ENCODE measurements at regions not wholly inside any gene's neighbourhood (a gene's known extent, or its start where the extent isn't known, plus 50 kb on each side); places are given as distances from the start of the nearest gene placed in this dataset.
"Not testable (repeated sequence)": the region's sequence is repeated elsewhere in the genome, so short reads cannot be mapped to it uniquely, and the experiment has no call there.

- no peak for DNase-seq (ENCODE audit: low read depth)
Measured at GRCh38 chr6:147911686-147912085, 403.2 kb downstream of the SAMD5 start.

DNA sequence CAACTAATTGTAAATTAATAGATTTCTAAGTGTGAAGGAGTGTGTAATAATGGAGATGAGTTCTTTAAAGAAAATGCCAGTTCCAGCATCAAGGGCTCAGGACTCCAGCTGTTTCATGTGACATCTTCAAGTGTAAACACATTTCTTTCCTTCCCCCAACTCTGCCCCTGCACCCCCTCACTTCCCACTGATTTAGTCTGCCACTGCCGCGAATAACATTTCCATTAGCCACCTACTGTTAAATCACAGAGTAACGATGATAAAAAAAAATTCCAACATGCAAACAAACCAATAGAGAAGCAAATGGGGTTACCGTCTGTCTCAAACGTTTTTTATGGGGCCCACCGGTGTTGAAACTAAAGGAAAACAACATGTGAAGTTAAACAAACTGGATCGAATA lies 414.3 kb downstream of the SAMD5 start:
- no peak for DNase-seq (ENCODE audit: low read depth)

DNA sequence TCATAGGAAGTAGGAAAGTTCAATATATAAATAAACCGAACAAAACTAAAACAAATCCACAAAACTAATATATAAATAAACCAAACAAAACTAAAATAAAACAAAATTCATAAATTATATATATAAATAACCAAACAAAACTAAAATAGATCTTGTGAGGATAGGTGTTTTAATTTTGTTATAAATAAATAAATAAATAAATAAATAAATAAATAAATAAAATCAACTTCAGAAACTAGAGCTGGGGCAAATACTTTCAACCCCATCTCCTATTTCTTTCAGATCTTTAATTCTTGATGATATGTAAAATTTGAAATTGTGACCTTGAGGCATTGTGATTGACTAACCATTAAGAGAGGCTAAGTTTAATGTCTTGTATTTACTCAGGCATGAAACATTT lies 416.1 kb downstream of the SAMD5 start:
- no peak for DNase-seq (ENCODE audit: low read depth)

DNA sequence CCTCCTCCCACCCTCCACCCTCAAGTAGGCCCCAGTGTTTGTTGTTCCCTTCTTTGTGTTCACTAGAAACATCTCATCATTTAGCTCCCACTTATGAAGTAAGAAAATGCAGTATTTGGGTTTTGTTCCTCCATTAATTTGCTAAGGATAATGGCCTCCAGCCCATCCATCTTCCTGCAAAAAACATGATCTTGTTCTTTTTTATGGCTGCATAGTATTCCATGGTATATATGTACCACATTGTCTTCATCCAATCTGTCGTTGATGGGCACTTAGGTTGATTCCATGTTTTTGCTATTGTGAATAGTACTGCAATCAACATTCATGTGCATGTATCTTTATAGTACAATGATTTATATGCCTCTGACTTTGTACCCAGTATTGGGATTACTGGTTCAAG lies 416.8 kb upstream of the SASH1 start:
- no peak for DNase-seq (ENCODE audit: low read depth)

DNA sequence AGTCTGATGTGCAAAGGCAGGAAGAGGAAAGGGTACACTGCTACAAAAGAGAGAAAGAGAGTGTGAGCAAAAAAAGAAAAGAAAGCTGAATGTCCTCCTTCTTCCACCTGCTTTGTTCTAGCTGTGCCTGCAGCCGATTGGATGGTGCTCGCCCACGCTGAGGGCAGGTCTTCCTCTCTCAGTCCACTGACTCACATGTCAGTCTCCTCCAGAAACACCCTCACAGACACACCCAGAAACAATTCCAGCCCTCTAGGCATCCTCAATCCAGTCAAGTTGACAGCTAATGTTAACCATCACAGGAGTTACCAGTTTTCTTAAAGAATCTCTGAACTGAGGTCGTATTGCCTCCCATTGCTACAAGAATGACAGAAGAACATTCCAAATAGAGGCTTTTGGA lies 411.9 kb upstream of the SASH1 start:
- no peak for DNase-seq (ENCODE audit: low read depth)

GRCh38 chr6:147933224-147933623 lies 409.4 kb upstream of the SASH1 start:
- DNase-seq (ENCODE audit: low read depth): no peak

DNA sequence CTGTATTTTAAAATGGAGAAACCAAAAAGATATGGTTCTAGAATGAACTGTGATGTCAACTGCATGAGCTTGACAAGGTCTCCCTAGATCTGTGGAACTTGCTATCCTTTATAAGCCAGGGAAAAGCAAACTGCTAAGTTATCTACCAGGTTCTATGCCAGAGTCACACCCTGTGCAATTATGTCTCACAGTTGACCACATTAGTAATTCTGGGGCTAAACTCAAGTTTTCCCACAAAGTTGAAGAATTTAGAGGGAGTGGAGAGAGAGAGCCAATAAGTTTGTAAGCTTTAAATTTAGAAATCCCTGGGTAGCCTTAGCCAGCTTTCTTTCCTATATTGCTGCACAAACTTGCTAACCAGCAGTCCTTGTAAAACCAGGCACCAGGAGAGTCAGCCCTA lies 407.0 kb upstream of the SASH1 start:
- DNase-seq (ENCODE audit: low read depth): no peak

DNA sequence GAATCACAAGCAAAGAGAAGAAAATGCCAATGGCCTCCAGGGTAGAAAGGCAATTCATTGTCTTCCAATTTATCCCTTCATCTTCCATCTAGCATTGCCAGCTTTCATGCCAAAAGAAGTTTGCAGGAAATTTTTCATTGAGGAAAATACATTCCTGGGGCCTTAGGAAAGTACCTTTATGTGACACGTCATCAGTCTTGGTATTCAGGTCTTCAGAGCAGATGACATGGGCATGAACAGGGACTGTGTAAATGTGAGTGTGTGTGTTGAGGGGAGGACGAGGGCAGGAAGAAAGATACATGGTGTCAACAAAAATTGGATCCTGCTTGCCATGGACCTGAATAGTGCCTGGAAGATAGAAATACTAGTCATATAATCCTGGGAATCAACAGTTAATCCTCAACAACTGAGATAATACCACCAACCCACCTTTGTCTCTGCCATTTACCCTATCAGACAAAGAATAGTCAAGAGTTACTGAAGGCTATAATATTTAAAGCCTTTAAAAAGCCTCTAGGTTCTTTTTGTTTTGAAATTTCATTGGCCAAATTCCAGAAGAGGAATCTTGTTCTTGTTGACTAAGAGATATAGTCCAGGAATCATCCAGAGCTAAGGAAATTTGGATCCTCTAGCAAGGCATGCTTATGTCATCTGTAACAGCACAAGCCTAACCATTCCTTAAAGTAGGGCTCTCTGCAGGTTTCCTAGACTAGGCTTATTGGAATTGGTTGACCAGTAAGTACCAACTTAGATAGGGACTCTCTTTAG lies 405.8 kb upstream of the SASH1 start:
- no peak for DNase-seq (ENCODE audit: low read depth)

- DNase-seq (ENCODE audit: low read depth): no peak
Measured at GRCh38 chr6:147941143-147941542, 401.5 kb upstream of the SASH1 start.

- no peak for DNase-seq (ENCODE audit: low read depth)
Measured at GRCh38 chr6:147942363-147942762, 400.3 kb upstream of the SASH1 start.

- no peak for DNase-seq (ENCODE audit: low read depth)
Measured at GRCh38 chr6:147944122-147944521, 398.5 kb upstream of the SASH1 start.

- no peak for DNase-seq (ENCODE audit: low read depth)
Measured at GRCh38 chr6:147947521-147947920, 395.1 kb upstream of the SASH1 start.

- DNase-seq (ENCODE audit: low read depth): no peak
Measured at GRCh38 chr6:147949981-147950622, 392.5 kb upstream of the SASH1 start.

DNA sequence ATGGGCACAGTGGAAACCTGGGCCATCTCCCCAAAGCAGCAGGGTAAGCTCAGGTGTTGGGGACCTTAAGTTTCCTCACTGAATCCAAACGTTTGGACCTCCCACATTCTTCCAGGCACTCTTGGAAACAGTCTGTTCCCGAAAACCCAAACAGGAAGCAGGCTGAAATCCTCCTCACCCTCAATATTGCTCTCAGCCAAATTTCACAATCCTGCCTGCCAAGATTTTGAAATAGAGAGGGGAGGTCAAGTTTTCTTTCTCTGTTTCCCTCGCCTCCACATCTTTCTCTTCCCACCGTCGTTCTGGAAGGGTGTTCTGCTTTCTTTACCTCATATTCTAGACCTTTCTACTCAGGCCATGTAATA lies 392.0 kb upstream of the SASH1 start:
- DNase-seq (ENCODE audit: low read depth): no peak

GRCh38 chr6:147951726-147952125 lies 390.9 kb upstream of the SASH1 start:
- DNase-seq (ENCODE audit: low read depth): no peak

- no peak for DNase-seq (ENCODE audit: low read depth)
Measured at GRCh38 chr6:147954938-147955337, 387.7 kb upstream of the SASH1 start.

GRCh38 chr6:147958683-147959082 lies 384.0 kb upstream of the SASH1 start:
- no peak for DNase-seq (ENCODE audit: low read depth)

- no peak for DNase-seq (ENCODE audit: low read depth)
Measured at GRCh38 chr6:147961481-147962141, 381.0 kb upstream of the SASH1 start.

DNA sequence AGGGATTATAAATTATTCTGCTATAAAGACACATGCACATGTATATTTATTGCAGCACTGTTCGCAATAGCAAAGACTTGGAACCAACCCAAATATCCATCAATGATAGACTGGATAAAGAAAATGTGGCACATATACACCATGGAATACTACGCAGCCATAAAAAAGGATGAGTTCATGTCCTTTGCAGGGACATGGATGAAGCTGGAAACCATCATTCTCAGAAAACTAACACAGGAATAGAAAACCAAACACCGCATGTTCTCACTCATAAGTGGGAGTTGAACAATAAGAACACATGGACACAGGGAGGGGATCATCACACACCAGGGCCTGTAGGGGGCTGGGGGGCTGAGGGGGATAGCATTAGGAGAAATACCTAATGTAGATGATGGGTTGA lies 377.2 kb upstream of the SASH1 start:
- not testable (repeated sequence) for DNase-seq (ENCODE audit: low read depth)

GRCh38 chr6:147970970-147971369 lies 371.7 kb upstream of the SASH1 start:
- no peak for DNase-seq (ENCODE audit: low read depth)

- DNase-seq (ENCODE audit: low read depth): no peak
Measured at GRCh38 chr6:147972448-147972847, 370.2 kb upstream of the SASH1 start.

DNA sequence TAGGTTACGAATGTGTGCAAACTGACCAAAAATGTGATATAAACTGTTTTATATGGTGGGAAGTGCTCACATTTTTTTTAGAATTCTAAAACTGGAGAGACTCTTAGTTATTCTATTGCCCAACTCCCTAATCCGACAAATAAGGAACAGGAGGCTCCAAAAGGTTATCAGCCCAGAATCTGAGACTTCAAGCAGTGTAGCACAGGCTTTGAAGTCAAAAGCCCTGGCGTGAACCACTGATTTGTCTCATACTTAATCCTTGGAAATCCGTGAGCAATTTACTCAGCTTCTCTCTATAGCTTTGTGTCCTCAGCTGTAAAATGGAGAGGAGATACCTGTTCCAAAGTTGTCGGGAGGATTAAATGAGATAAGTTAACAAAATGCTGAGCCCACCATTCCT lies 368.8 kb upstream of the SASH1 start:
- DNase-seq (ENCODE audit: low read depth): no peak

DNA sequence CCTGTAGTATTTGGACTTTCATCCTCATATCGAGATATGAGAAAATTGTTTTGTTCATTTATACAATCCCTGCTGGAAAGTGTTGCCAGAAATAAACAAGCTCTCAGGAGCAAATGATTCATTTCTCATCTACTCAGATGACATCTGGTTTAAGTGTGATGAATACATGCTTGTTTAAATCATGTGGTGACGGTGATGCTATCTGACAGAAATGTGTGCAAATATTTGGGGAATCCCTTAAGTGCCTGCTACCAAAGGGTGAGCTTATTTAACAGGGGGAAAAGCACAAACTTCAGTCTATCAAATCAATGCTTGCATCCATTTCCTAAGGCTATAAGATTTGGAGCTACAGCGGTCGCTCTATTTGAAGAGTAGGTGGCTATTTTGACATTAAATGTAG lies 368.3 kb upstream of the SASH1 start:
- DNase-seq (ENCODE audit: low read depth): no peak

Data from T-helper 22 cell (primary cell).